Activated CD4-positive, alpha-beta T cell treated with anti-CD3 and anti-CD28 coated beads, Interleukin-2, amount 10 ng/mL, durations not matched to agents 24 days and 14 days (primary cell): ENCODE measurements at regions not wholly inside any gene's neighbourhood (a gene's known extent, or its start where the extent isn't known, plus 50 kb on each side); places are given as distances from the start of the nearest gene placed in this dataset.
"Not testable (repeated sequence)": the region's sequence is repeated elsewhere in the genome, so short reads cannot be mapped to it uniquely, and the experiment has no call there.

Experiments
- DNase-seq: peaks from one replicate; pipeline ENCODE4 v3.0.0; 2022
- H3K27ac Mint-ChIP-seq: one replicate; pipeline ENCODE4 v1.8.0; 2022; ENCODE audit warnings: mild to moderate bottlenecking, mixed read lengths
- H3K27me3 Mint-ChIP-seq: one replicate; pipeline ENCODE4 v1.8.0; 2022; ENCODE audit warnings: mixed read lengths
- H3K36me3 Mint-ChIP-seq: one replicate; pipeline ENCODE4 v1.8.0; 2022; ENCODE audit warnings: low read depth, mild to moderate bottlenecking, mixed read lengths
- H3K4me1 Mint-ChIP-seq: one replicate; pipeline ENCODE4 v1.8.0; 2021; ENCODE audit warnings: mixed read lengths
- H3K4me3 Mint-ChIP-seq: one replicate; pipeline ENCODE4 v1.8.0; 2022; ENCODE audit warnings: mild to moderate bottlenecking, moderate library complexity, mixed read lengths
- H3K9me3 Mint-ChIP-seq: one replicate; pipeline ENCODE4 v1.8.0; 2021; ENCODE audit warnings: mixed read lengths
- intact Hi-C: fragments of 100-400 bp; cut with micrococcal nuclease; formaldehyde crosslinking; loops from one replicate; pipeline ENCODE4 v1.15.1; 2023

- intact Hi-C loops = no loop called here
- no peak overlapping the region for H3K4me3 Mint-ChIP-seq
These were observed 920.5 kb downstream of the TLE4 start for GRCh38 chr9:80492221-80492620.

GRCh38 chr9:80491086-80491696 lies 919.4 kb downstream of the TLE4 start:
- no peak overlapping the region for H3K27ac Mint-ChIP-seq
- intact Hi-C loops = no loop called here
- no peak for DNase-seq
- H3K4me1 Mint-ChIP-seq = no peaks in the 10 kb centered on the region
- H3K4me3 Mint-ChIP-seq = no peak overlapping the region
- no peaks in the 10 kb centered on the region for H3K9me3 Mint-ChIP-seq
- H3K27me3 Mint-ChIP-seq = no peaks in the 10 kb centered on the region
- H3K36me3 Mint-ChIP-seq = no peaks in the 10 kb centered on the region

More at GRCh38 chr9:80492221-80492620, 920.5 kb downstream of the TLE4 start:
- Mint-ChIP-seq H3K4me1 (no peaks in the 10 kb centered on the region), H3K9me3 (peaks cover 3% of the 10 kb centered on the region), H3K36me3 (no peaks in the 10 kb centered on the region), H3K27me3 (no peaks in the 10 kb centered on the region), H3K27ac (no peak overlapping the region)
- no peak for DNase-seq

- H3K4me1 Mint-ChIP-seq = no peaks in the 10 kb centered on the region
- H3K27me3 Mint-ChIP-seq = no peaks in the 10 kb centered on the region
- no peaks in the 10 kb centered on the region for H3K36me3 Mint-ChIP-seq
- H3K27ac Mint-ChIP-seq = no peak overlapping the region
- no peak for DNase-seq
- no peak overlapping the region for H3K4me3 Mint-ChIP-seq
- no peaks in the 10 kb centered on the region for H3K9me3 Mint-ChIP-seq
- intact Hi-C loops = no loop called here
These were observed 917.6 kb downstream of the TLE4 start for GRCh38 chr9:80489329-80489728.

GRCh38 chr9:80485420-80486250 lies 913.9 kb downstream of the TLE4 start:
- no peak for DNase-seq
- Mint-ChIP-seq H3K36me3 (no peaks in the 10 kb centered on the region), H3K27me3 (no peaks in the 10 kb centered on the region), H3K4me3 (no peak overlapping the region), H3K4me1 (no peaks in the 10 kb centered on the region), H3K27ac (no peak overlapping the region), H3K9me3 (peaks cover under 1% of the 10 kb centered on the region)
- intact Hi-C loops = no loop called here

- intact Hi-C loops, H3K36me3 Mint-ChIP-seq, H3K4me1 Mint-ChIP-seq, H3K27me3 Mint-ChIP-seq, H3K4me3 Mint-ChIP-seq, DNase-seq, H3K9me3 Mint-ChIP-seq, H3K27ac Mint-ChIP-seq: not testable (repeated sequence)
These were observed 910.5 kb downstream of the TLE4 start for GRCh38 chr9:80482251-80482650.

- intact Hi-C loops = no loop called here
- H3K4me3 Mint-ChIP-seq = no peak overlapping the region
- no peak overlapping the region for H3K27ac Mint-ChIP-seq
- H3K36me3 Mint-ChIP-seq = no peaks in the 10 kb centered on the region
- no peak for DNase-seq
- no peaks in the 10 kb centered on the region for H3K27me3 Mint-ChIP-seq
- peaks cover 4% of the 10 kb centered on the region for H3K9me3 Mint-ChIP-seq
- no peaks in the 10 kb centered on the region for H3K4me1 Mint-ChIP-seq
These were observed 895.9 kb downstream of the TLE4 start for GRCh38 chr9:80467632-80468031.

GRCh38 chr9:80465556-80465955 lies 893.8 kb downstream of the TLE4 start:
- Mint-ChIP-seq H3K27me3 (no peaks in the 10 kb centered on the region), H3K4me3 (no peak overlapping the region), H3K9me3 (peaks cover 7% of the 10 kb centered on the region), H3K27ac (no peak overlapping the region), H3K4me1 (no peaks in the 10 kb centered on the region), H3K36me3 (no peaks in the 10 kb centered on the region)
- DNase-seq = no peak
- intact Hi-C loops = no loop called here

- DNase-seq = no peak
- peaks cover 11% of the 10 kb centered on the region for H3K9me3 Mint-ChIP-seq
- H3K27me3 Mint-ChIP-seq = no peaks in the 10 kb centered on the region
- no peak overlapping the region for H3K27ac Mint-ChIP-seq
- H3K4me1 Mint-ChIP-seq = no peaks in the 10 kb centered on the region
- H3K4me3 Mint-ChIP-seq = no peak overlapping the region
- intact Hi-C loops = no loop called here
- H3K36me3 Mint-ChIP-seq = no peaks in the 10 kb centered on the region
These were observed 877.7 kb downstream of the TLE4 start for GRCh38 chr9:80449513-80449912.

GRCh38 chr9:80448996-80449395 lies 877.2 kb downstream of the TLE4 start:
- no peak for DNase-seq
- Mint-ChIP-seq H3K9me3 (peaks cover 11% of the 10 kb centered on the region), H3K27me3 (no peaks in the 10 kb centered on the region), H3K36me3 (no peaks in the 10 kb centered on the region), H3K27ac (no peak overlapping the region), H3K4me3 (no peak overlapping the region), H3K4me1 (no peaks in the 10 kb centered on the region)
- intact Hi-C loops = no loop called here

- no peak for DNase-seq
- intact Hi-C loops = no loop called here
- no peak overlapping the region for H3K4me3 Mint-ChIP-seq
- no peaks in the 10 kb centered on the region for H3K4me1 Mint-ChIP-seq
- no peak overlapping the region for H3K27ac Mint-ChIP-seq
- H3K27me3 Mint-ChIP-seq = no peaks in the 10 kb centered on the region
- H3K36me3 Mint-ChIP-seq = no peaks in the 10 kb centered on the region
- H3K9me3 Mint-ChIP-seq = peaks cover 11% of the 10 kb centered on the region
These were observed 876.1 kb downstream of the TLE4 start for GRCh38 chr9:80447876-80448275.

- Mint-ChIP-seq H3K27ac (no peak overlapping the region), H3K27me3 (no peaks in the 10 kb centered on the region), H3K4me3 (no peak overlapping the region), H3K36me3 (no peaks in the 10 kb centered on the region), H3K4me1 (no peaks in the 10 kb centered on the region), H3K9me3 (no peaks in the 10 kb centered on the region)
- intact Hi-C loops = no loop called here
- no peak for DNase-seq
These were observed 869.0 kb downstream of the TLE4 start for GRCh38 chr9:80440724-80441123.

GRCh38 chr9:80437825-80438224 lies 866.1 kb downstream of the TLE4 start:
- Mint-ChIP-seq H3K36me3 (no peaks in the 10 kb centered on the region), H3K4me1 (no peaks in the 10 kb centered on the region), H3K27me3 (no peaks in the 10 kb centered on the region), H3K4me3 (no peak overlapping the region), H3K9me3 (no peaks in the 10 kb centered on the region), H3K27ac (no peak overlapping the region)
- no peak for DNase-seq
- intact Hi-C loops = no loop called here

GRCh38 chr9:80437091-80437640 lies 865.4 kb downstream of the TLE4 start:
- Mint-ChIP-seq H3K4me3 (no peak overlapping the region), H3K27ac (no peak overlapping the region), H3K36me3 (no peaks in the 10 kb centered on the region), H3K9me3 (no peaks in the 10 kb centered on the region), H3K4me1 (no peaks in the 10 kb centered on the region), H3K27me3 (no peaks in the 10 kb centered on the region)
- intact Hi-C loops = no loop called here
- no peak for DNase-seq

GRCh38 chr9:80435591-80435990 lies 863.8 kb downstream of the TLE4 start:
- Mint-ChIP-seq H3K27ac (no peak overlapping the region), H3K36me3 (no peaks in the 10 kb centered on the region), H3K4me3 (no peak overlapping the region)

More at GRCh38 chr9:80435591-80435990, 863.8 kb downstream of the TLE4 start:
- peaks cover 1% of the 10 kb centered on the region for H3K9me3 Mint-ChIP-seq
- no peak for DNase-seq
- intact Hi-C loops = no loop called here
- no peaks in the 10 kb centered on the region for H3K27me3 Mint-ChIP-seq
- H3K4me1 Mint-ChIP-seq = no peaks in the 10 kb centered on the region
